ENCODE measurements at regions not wholly inside any gene's neighbourhood (a gene's known extent, or its start where the extent isn't known, plus 50 kb on each side); places are given as distances from the start of the nearest gene placed in this dataset.

DNA sequence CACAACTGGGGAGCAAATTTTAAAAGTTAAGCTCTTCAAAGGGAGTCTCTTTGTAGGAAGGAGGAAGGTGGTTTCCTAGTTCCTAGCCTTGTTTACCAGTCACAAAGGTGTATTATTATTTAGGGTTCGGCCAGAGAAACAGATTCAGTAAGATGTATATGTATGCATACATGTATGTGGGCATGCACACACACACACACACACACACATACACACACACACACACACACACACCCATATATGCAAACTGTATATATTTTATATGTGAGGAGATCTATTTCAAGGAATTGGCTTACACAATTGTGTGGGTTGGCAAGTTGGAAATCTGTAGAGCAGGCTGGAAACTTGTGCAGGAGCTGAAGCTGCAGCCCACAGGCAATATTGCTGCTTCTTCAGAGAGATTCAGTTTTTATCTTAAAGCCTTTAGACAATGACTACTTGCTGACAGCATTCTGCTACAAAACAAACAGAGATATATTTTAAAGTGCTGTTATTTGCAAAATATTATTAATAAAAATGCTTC is 75.3 kb upstream of the DNAH5 start:
- Histone ChIP-seq H3K36me3 (ENCODE audit: control insufficient read depth, insufficient read depth, low read length) (no peaks in the 10 kb centered on the region), H3K4me1 (peaks cover 5% of the 10 kb centered on the region), H3K9me3 (ENCODE audit: control insufficient read depth, low read length) (no peaks in the 10 kb centered on the region), H3K79me2 (no peaks in the 10 kb centered on the region), H3K9ac (no peak overlapping the region), H3K4me3 (ENCODE audit: low read depth, low read length) (no peak overlapping the region), H3K27me3 (ENCODE audit: control insufficient read depth, insufficient read depth, low read length) (no peaks in the 10 kb centered on the region), H2AFZ (no peak overlapping the region), H3K27ac (no peak overlapping the region), H3K4me2 (ENCODE audit: low read length) (no peak overlapping the region)
- TF ChIP-seq CTCF (IDR thresholded peaks at IDR 0.05): no peak

DNA sequence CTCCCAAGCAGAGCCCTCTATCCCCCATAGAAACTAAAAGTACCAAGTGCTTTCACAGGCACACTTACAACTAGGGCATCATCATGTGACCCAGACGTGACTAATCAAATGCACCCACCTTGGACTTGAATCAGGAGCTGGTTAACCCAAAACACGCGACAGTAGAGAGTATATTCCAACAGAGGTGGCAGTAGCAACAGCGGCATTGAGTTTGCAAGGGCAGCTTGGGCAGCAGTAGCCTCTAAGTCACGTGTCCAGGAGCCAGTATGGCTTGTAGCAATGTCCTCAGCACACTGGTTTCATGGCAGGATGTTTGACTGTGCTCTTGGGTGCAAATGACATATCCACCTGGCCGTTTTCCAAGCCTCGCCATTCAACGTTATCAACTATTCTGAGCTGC is 73.4 kb upstream of the DNAH5 start:
- Histone ChIP-seq H3K4me1 (peaks cover 5% of the 10 kb centered on the region), H3K79me2 (no peaks in the 10 kb centered on the region), H3K36me3 (ENCODE audit: control insufficient read depth, insufficient read depth, low read length) (no peaks in the 10 kb centered on the region), H3K27me3 (ENCODE audit: control insufficient read depth, insufficient read depth, low read length) (no peaks in the 10 kb centered on the region), H3K4me2 (ENCODE audit: low read length) (no peak overlapping the region), H3K9me3 (ENCODE audit: control insufficient read depth, low read length) (no peaks in the 10 kb centered on the region), H3K9ac (no peak overlapping the region), H2AFZ (no peak overlapping the region), H3K4me3 (ENCODE audit: low read depth, low read length) (no peak overlapping the region), H3K27ac (no peak overlapping the region)
- no peak for TF ChIP-seq CTCF (IDR thresholded peaks at IDR 0.05)

- TF ChIP-seq CTCF (IDR thresholded peaks at IDR 0.05): no peak
- Histone ChIP-seq H3K27me3 (ENCODE audit: control insufficient read depth, insufficient read depth, low read length) (no peaks in the 10 kb centered on the region), H3K79me2 (no peaks in the 10 kb centered on the region), H3K4me2 (ENCODE audit: low read length) (no peak overlapping the region), H3K9ac (no peak overlapping the region), H2AFZ (no peak overlapping the region), H3K4me3 (ENCODE audit: low read depth, low read length) (no peak overlapping the region), H3K27ac (no peak overlapping the region), H3K4me1 (peaks cover 8% of the 10 kb centered on the region), H3K36me3 (ENCODE audit: control insufficient read depth, insufficient read depth, low read length) (no peaks in the 10 kb centered on the region), H3K9me3 (ENCODE audit: control insufficient read depth, low read length) (no peaks in the 10 kb centered on the region)
Observed at GRCh38 chr5:14016549-14016948, 72.1 kb upstream of the DNAH5 start.

DNA sequence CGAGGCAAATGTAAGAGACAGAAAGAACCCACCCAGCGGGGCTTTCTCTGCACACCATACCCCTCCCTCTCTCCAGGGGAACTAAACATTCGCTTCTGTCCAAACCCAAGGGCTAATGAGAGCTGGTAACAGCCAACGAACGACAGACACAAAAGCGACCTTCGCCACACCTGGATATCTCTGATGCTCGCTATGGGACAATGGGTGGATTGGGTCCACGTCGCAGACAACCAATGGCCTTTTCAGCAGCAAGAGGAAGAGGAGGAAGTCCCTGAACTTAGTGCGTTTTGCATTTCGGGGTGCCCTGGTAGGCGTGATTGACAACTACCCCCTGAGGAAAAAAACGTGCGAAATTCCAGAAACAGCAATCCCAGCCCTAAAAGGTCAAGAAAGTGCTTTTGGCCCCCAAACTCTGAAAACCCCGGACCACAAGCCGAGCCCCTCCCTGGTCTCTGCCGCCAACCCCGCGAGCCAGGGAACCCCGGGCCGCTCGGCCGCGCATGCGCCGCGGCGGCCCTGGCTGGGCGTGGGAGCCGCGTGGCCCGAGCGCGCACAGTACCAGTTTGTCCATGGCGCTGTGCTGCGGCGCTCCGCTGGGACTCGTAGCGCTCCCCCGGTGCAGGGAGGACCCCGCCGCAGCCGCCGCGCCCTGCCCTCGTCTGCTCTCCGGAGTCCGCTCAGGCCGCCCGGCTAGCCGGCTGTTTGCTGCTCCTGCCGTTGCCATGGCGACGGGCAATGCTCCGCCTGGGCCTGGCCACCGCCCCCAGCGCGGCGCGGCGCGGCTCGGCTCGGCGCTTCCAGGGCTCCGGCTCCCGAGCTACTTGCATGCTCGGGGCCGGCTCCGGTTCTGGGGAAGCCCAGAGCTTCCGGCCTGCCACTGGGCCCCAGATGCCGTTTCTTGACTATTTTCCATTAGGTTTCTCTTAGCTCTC is 66.9 kb upstream of the DNAH5 start:
- no peak for TF ChIP-seq CTCF (IDR thresholded peaks at IDR 0.05)
- H3K36me3 ChIP-seq (ENCODE audit: control insufficient read depth, insufficient read depth, low read length): no peaks in the 10 kb centered on the region
- H3K9me3 ChIP-seq (ENCODE audit: control insufficient read depth, low read length): no peaks in the 10 kb centered on the region
- no peak overlapping the region for H3K9ac ChIP-seq
- no peaks in the 10 kb centered on the region for H3K27me3 ChIP-seq (ENCODE audit: control insufficient read depth, insufficient read depth, low read length)
- no peaks in the 10 kb centered on the region for H3K79me2 ChIP-seq
- H3K4me2 ChIP-seq (ENCODE audit: low read length): peak overlapping the region; percentile 86
- H3K4me3 ChIP-seq (ENCODE audit: low read depth, low read length): peak overlapping the region; percentile 66
- no peak overlapping the region for H3K27ac ChIP-seq
- H3K4me1 ChIP-seq: peaks cover 6% of the 10 kb centered on the region
- H2AFZ ChIP-seq: peak overlapping the region; percentile 91
